MM.1S (cell line): ENCODE measurements at regions not wholly inside any gene's neighbourhood (a gene's known extent, or its start where the extent isn't known, plus 50 kb on each side); places are given as distances from the start of the nearest gene placed in this dataset.

Experiments used
- CTCF ChIP-seq: fragments of 300-600 bp; sonication (generic); IDR thresholded peaks from 2 replicates; pipeline ENCODE4 v1.5.1; 2016; ENCODE audit warnings: antibody characterized with exemption, low read length, mixed read lengths
- EZH2 ChIP-seq: fragments of 300-600 bp; sonication (generic); optimal IDR thresholded peaks from 2 replicates; pipeline ENCODE3; 2017; ENCODE audit warnings: low read depth, mild to moderate bottlenecking, antibody characterized with exemption, low read length, mixed read lengths

- TF ChIP-seq EZH2, result no peak
- TF ChIP-seq CTCF, result no peak
These were observed 721.2 kb downstream of the CDH18 start for GRCh38 chr5:19266791-19267190.
